ENCODE measurements at regions not wholly inside any gene's neighbourhood (a gene's known extent, or its start where the extent isn't known, plus 50 kb on each side); places are given as distances from the start of the nearest gene placed in this dataset.
"Not testable (repeated sequence)": the region's sequence is repeated elsewhere in the genome, so short reads cannot be mapped to it uniquely, and the experiment has no call there.

DNA sequence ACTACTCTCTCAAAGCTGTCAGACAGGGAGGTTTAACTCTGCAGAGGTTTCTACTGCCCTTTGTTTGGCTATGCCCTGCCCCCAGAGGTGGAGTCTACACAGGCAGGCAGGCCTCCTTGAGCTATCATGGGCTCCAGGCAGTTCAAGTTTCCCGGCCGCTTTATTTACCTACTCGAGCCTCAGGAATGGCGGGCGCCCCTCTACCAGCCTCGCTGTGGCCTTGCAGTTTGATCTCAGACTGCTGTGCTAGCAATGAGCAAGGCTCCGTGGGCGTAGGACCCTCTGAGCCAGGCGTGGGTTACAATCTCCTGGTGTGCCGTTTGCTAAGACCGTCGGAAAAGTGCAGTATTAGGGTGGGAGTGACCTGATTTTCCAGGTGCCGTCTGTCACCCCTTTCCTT lies 124.3 kb downstream of the PTCHD1 start:
- FAIRE-seq; DNase-seq (ENCODE audit: insufficient read length, low spot score): not testable (repeated sequence)

- DNase-seq (ENCODE audit: insufficient read length, low spot score) (no peak), FAIRE-seq (no peak)
- TF ChIP-seq, protein P1, sequence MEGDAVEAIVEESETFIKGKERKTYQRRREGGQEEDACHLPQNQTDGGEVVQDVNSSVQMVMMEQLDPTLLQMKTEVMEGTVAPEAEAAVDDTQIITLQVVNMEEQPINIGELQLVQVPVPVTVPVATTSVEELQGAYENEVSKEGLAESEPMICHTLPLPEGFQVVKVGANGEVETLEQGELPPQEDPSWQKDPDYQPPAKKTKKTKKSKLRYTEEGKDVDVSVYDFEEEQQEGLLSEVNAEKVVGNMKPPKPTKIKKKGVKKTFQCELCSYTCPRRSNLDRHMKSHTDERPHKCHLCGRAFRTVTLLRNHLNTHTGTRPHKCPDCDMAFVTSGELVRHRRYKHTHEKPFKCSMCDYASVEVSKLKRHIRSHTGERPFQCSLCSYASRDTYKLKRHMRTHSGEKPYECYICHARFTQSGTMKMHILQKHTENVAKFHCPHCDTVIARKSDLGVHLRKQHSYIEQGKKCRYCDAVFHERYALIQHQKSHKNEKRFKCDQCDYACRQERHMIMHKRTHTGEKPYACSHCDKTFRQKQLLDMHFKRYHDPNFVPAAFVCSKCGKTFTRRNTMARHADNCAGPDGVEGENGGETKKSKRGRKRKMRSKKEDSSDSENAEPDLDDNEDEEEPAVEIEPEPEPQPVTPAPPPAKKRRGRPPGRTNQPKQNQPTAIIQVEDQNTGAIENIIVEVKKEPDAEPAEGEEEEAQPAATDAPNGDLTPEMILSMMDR (IDR thresholded peaks at IDR 0.05; ENCODE audit: insufficient read depth, missing control alignments), result no peak
These were observed 130.6 kb downstream of the PTCHD1 start for GRCh38 chrX:23465105-23465791.

- no peak for FAIRE-seq
- no peak for DNase-seq (ENCODE audit: insufficient read length, low spot score)
- TF ChIP-seq, protein P1 (IDR thresholded peaks at IDR 0.05; ENCODE audit: insufficient read depth, missing control alignments), result no peak
These were observed 131.3 kb downstream of the PTCHD1 start for GRCh38 chrX:23465985-23466384.

GRCh38 chrX:23478056-23478455 lies 143.4 kb downstream of the PTCHD1 start:
- TF ChIP-seq, protein P1 (IDR thresholded peaks at IDR 0.05; ENCODE audit: insufficient read depth, missing control alignments), result no peak
- DNase-seq (ENCODE audit: insufficient read length, low spot score), result no peak
- no peak for FAIRE-seq

DNA sequence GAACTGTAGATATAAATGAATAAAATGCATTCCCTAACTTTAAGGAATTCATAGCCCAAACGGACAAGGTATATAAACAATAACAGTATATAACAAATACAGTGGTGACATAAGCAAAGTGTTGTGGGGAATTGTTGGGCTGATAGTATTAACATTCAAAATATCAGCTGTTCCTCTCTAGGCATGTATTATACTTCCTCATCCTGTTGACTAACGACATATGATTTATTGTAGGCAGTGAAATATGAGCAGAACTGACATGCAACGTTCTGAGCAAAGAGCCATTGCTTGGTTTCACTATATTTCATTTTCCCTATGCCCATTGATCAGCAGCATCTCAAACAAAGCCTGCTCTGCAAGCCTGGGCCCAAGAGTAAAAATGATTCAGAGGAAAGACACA lies 143.9 kb downstream of the PTCHD1 start:
- TF ChIP-seq, protein P1 (IDR thresholded peaks at IDR 0.05; ENCODE audit: insufficient read depth, missing control alignments), result no peak
- DNase-seq (ENCODE audit: insufficient read length, low spot score), result no peak
- FAIRE-seq, result no peak

DNA sequence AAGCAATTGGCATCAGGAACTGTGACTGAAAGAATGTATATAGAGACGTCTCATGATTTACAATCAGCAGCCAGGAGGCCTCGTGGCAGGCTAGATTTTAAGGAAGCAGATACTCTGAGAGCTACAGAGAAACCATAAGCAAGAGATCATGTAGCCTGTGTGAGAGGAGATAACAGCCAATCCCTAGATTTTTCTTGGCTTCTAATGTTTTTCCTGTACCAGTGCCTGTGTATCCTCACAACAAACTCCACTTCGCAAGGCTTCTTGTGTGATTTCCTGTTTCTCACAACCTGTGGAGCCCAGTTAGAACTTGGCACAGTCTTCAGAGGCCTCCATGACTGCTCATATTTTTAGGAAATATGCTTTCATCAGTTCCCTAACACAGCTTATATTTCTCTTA lies 147.9 kb downstream of the PTCHD1 start:
- FAIRE-seq, result no peak
- DNase-seq (ENCODE audit: insufficient read length, low spot score), result no peak
- TF ChIP-seq, protein P1 (IDR thresholded peaks at IDR 0.05; ENCODE audit: insufficient read depth, missing control alignments), result no peak

DNA sequence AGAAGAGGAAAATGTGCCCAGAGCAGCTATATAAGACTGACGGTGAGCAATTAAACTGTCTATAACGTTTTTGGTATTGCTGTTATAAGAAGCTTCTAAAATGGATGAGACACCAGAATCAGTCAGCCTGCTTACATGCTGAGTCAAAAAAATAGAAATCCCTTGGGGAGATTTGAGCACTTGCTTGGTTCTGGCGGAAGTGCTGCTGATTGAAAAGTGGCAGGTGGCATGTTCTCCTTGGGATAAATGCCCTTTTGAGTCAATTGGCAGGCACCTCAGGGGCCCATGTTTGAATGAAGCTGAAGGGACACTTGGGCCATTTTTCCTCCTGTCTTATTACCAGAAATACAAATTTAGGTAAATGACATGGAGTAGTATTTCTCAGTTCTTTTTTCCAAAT lies 148.7 kb downstream of the PTCHD1 start:
- TF ChIP-seq, protein P1 (IDR thresholded peaks at IDR 0.05; ENCODE audit: insufficient read depth, missing control alignments), result no peak
- FAIRE-seq (no peak), DNase-seq (ENCODE audit: insufficient read length, low spot score) (no peak)
